Lower leg skin (tissue), 3 donors: ENCODE measurements at regions not wholly inside any gene's neighbourhood (a gene's known extent, or its start where the extent isn't known, plus 50 kb on each side); places are given as distances from the start of the nearest gene placed in this dataset.

Source experiments
- CTCF ChIP-seq, 3 donors: fragments of 450-650 bp; IDR thresholded peaks; one replicate each; pipeline ENCODE4 v1.5.1; 2016; ENCODE audit warnings: antibody characterized with exemption in 3 of 3, mild to moderate bottlenecking in 3 of 3, moderate library complexity in 2 of 3
- POLR2A ChIP-seq, 2 donors: fragments of 450-650 bp; IDR thresholded peaks; one replicate each; pipeline ENCODE4 v1.6.1; 2016 to 2017; ENCODE audit warnings: antibody characterized with exemption in 2 of 2, mild to moderate bottlenecking in 1 of 2, moderate library complexity in 1 of 2

- TF ChIP-seq CTCF (IDR thresholded peaks at IDR 0.05) (no peak), POLR2A (IDR thresholded peaks at IDR 0.05) (no peak)
Measured at GRCh38 chr4:18803781-18804180, 782.2 kb upstream of the LCORL start.
